Mesendoderm (in vitro differentiated cells): ENCODE measurements at regions not wholly inside any gene's neighbourhood (a gene's known extent, or its start where the extent isn't known, plus 50 kb on each side); places are given as distances from the start of the nearest gene placed in this dataset.

ENCODE experiments used
- DNase-seq: peaks from one replicate; pipeline ENCODE4 v3.0.0; 2013
- H2AK5ac ChIP-seq: 2 replicates; pipeline ENCODE4 v1.6.1; 2013; ENCODE audit warnings: low read length, inconsistent platforms
- H2BK120ac ChIP-seq: 2 replicates; pipeline ENCODE4 v1.6.1; 2013; ENCODE audit warnings: low read depth, mild to moderate bottlenecking, low read length, moderate library complexity, mixed read lengths
- H2BK15ac ChIP-seq: replicated peaks from 2 replicates; pipeline ENCODE4 v1.6.1; 2013; ENCODE audit warnings: low read depth, mild to moderate bottlenecking, moderate library complexity
- H2BK5ac ChIP-seq: 2 replicates; pipeline ENCODE4 v1.6.1; 2013; ENCODE audit warnings: low read length, inconsistent platforms
- H3K18ac ChIP-seq: 2 replicates; pipeline ENCODE4 v1.6.1; 2013; ENCODE audit warnings: mild to moderate bottlenecking, low read length, mixed read lengths
- H3K23ac ChIP-seq: one replicate; pipeline ENCODE4 v1.6.1; 2013; ENCODE audit warnings: low read length
- H3K27ac ChIP-seq: 2 replicates; pipeline ENCODE4 v1.5.1; 2013; ENCODE audit warnings: low read depth, mild to moderate bottlenecking, inconsistent platforms, low read length, moderate library complexity
- H3K27me3 ChIP-seq: 2 replicates; pipeline ENCODE4 v1.6.1; 2013; ENCODE audit warnings: low read length, control low read depth, mild to moderate bottlenecking, inconsistent platforms; ENCODE audit not compliant: insufficient read depth, poor library complexity
- H3K36me3 ChIP-seq: 2 replicates; pipeline ENCODE4 v1.6.1; 2013; ENCODE audit warnings: low read length, inconsistent platforms; ENCODE audit not compliant: control insufficient read depth, insufficient read depth
- H3K4ac ChIP-seq: one replicate; pipeline ENCODE4 v1.6.1; 2013; ENCODE audit warnings: low read depth, mild to moderate bottlenecking, low read length, moderate library complexity
- H3K4me1 ChIP-seq: 2 replicates; pipeline ENCODE4 v1.6.1; 2013; ENCODE audit warnings: low read depth, low read length, inconsistent platforms; ENCODE audit not compliant: control insufficient read depth
- H3K4me2 ChIP-seq: 2 replicates; pipeline ENCODE4 v1.6.1; 2013; ENCODE audit warnings: low read length
- H3K4me3 ChIP-seq: 2 replicates; pipeline ENCODE4 v1.5.1; 2013; ENCODE audit warnings: mild to moderate bottlenecking, low read length
- H3K56ac ChIP-seq: one replicate; pipeline ENCODE4 v1.6.1; 2013; ENCODE audit warnings: low read length
- H3K79me1 ChIP-seq: 2 replicates; pipeline ENCODE4 v1.6.1; 2013; ENCODE audit warnings: low read length, inconsistent platforms
- H3K79me2 ChIP-seq: 2 replicates; pipeline ENCODE4 v1.6.1; 2013; ENCODE audit warnings: mild to moderate bottlenecking, low read length; ENCODE audit not compliant: control insufficient read depth, insufficient read depth
- H3K9ac ChIP-seq: 2 replicates; pipeline ENCODE4 v1.6.1; 2013; ENCODE audit warnings: low read length, inconsistent platforms
- H4K5ac ChIP-seq: one replicate; pipeline ENCODE4 v1.6.1; 2013; ENCODE audit warnings: low read length
- H4K8ac ChIP-seq: one replicate; pipeline ENCODE4 v1.6.1; 2013; ENCODE audit warnings: low read depth, mild to moderate bottlenecking, control low read depth, low read length, moderate library complexity
- WGBS: extraction: QIAGEN DNeasy Blood & Tissue Kit; methylation state at CpG from one replicate; pipeline ENCODE4 v1.1.7; 2013; ENCODE audit warnings: low lambda C conversion rate, missing lambda C conversion rate; ENCODE audit not compliant: insufficient coverage; ENCODE audit errors: extremely low coverage; 5-methylcytosine and 5-hydroxymethylcytosine counted together

DNA sequence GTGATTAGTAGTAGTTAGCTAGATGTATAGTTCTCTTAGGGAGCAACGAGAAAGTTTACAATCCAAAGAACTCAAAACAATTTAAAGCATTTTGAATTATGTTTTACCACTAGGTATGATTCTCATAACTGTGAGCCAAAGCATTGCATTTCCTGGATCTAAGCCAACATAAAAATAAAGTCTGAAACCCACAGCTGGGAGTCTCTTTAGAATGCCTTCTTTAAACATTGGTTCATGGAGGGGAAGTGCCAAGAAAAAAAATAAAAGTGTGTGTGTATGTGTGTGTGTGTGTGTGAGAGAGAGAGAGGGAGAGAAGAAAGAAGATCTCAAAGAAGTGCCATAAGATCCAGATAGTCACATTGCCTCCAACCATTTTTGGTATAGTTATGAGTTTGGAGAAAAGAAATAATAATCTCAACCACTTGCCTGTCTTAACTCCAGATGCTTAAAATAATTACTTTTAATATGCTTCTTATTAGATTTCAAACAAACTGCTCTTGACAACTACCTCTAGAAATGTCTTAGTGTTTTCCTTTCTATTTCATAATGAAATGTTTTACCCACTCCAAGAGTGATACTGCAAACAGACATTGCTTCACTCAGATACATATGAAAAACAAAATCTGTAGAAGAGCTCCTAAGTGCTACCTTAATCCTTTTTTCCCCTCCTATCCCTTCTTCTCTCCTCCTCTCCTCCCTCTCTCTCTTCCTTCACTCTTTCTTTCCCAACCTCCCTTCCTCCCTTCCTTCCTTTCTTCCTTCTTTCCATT is 554.1 kb downstream of the KCTD12 start:
- Histone ChIP-seq H4K8ac (no peak overlapping the region), H3K4me1 (no peaks in the 10 kb centered on the region), H2BK120ac (no peak overlapping the region), H3K9ac (no peak overlapping the region), H3K36me3 (no peaks in the 10 kb centered on the region), H3K23ac (no peak overlapping the region), H3K27me3 (no peaks in the 10 kb centered on the region), H3K79me1 (no peaks in the 10 kb centered on the region), H4K5ac (no peak overlapping the region), H2BK15ac (no peak overlapping the region), H3K4ac (no peak overlapping the region), H3K4me3 (no peak overlapping the region), H3K4me2 (no peak overlapping the region), H2AK5ac (no peak overlapping the region), H2BK5ac (no peak overlapping the region), H3K79me2 (no peaks in the 10 kb centered on the region), H3K27ac (no peak overlapping the region), H3K18ac (no peak overlapping the region), H3K56ac (no peak overlapping the region)
- no peak for DNase-seq
- WGBS, result no CpG with 5 or more reads among the region's 1 CpG

GRCh38 chr13:76330761-76331160 is 555.4 kb downstream of the KCTD12 start:
- no CpG with 5 or more reads among the region's 2 CpGs for WGBS
- Histone ChIP-seq H3K9ac (no peak overlapping the region), H3K4ac (no peak overlapping the region), H3K56ac (no peak overlapping the region), H3K36me3 (no peaks in the 10 kb centered on the region), H3K4me3 (no peak overlapping the region), H4K8ac (no peak overlapping the region), H3K27me3 (no peaks in the 10 kb centered on the region), H3K4me1 (no peaks in the 10 kb centered on the region), H3K23ac (no peak overlapping the region), H4K5ac (no peak overlapping the region), H3K4me2 (no peak overlapping the region), H2AK5ac (no peak overlapping the region), H3K18ac (no peak overlapping the region), H3K79me1 (no peaks in the 10 kb centered on the region), H3K79me2 (no peaks in the 10 kb centered on the region), H3K27ac (no peak overlapping the region), H2BK120ac (no peak overlapping the region), H2BK15ac (no peak overlapping the region), H2BK5ac (no peak overlapping the region)
- DNase-seq, result no peak

DNA sequence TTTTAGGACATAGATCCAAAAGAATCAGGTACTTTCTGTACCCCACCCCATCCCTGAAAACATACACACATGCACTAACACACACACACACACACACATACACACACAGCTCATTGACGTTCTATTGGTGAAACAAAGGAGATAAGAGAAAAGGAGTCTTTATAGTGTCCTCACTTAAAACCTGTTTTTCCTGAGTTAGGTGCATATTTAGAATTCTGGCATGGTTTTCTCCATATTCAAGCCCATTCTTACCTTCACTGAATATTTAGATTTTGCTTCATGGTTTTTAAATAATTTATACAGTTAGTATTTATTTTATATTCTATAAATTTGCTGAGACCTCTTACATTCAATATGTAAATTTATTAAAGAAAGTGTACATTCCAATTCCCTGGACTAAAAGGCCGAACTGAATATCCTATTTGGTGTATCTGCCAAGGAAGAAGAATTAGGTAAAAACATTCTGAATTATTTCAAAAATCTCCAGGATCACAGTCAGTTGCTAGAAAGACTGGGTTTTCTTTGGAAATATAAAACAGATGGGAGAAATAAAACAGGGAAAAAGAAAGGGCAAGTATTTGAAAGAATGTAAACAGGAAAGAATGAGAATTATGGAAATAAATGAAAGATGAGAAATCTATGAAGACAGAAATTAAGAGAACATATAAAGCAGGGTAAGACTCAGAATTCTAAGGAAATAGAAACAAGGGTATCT is 556.2 kb downstream of the KCTD12 start:
- H3K4me2 ChIP-seq, result no peak overlapping the region
- H4K5ac ChIP-seq, result no peak overlapping the region
- H3K36me3 ChIP-seq, result no peaks in the 10 kb centered on the region
- H4K8ac ChIP-seq, result no peak overlapping the region
- no peak overlapping the region for H3K23ac ChIP-seq
- H3K4me1 ChIP-seq, result no peaks in the 10 kb centered on the region
- H3K56ac ChIP-seq, result no peak overlapping the region
- no peak overlapping the region for H2BK5ac ChIP-seq
- H3K4ac ChIP-seq, result no peak overlapping the region
- H3K4me3 ChIP-seq, result no peak overlapping the region
- no peaks in the 10 kb centered on the region for H3K79me2 ChIP-seq
- no peak overlapping the region for H2AK5ac ChIP-seq
- WGBS, result no CpG with 5 or more reads among the region's 2 CpGs
- no peaks in the 10 kb centered on the region for H3K79me1 ChIP-seq
- H3K18ac ChIP-seq, result no peak overlapping the region
- H2BK120ac ChIP-seq, result no peak overlapping the region
- no peak for DNase-seq
- no peak overlapping the region for H3K27ac ChIP-seq
- H2BK15ac ChIP-seq, result no peak overlapping the region
- H3K9ac ChIP-seq, result no peak overlapping the region
- H3K27me3 ChIP-seq, result no peaks in the 10 kb centered on the region

GRCh38 chr13:76329004-76329403 is 557.2 kb downstream of the KCTD12 start:
- no peak overlapping the region for H4K8ac ChIP-seq
- no peak overlapping the region for H2BK15ac ChIP-seq
- no peak overlapping the region for H3K23ac ChIP-seq
- no peak overlapping the region for H3K4me2 ChIP-seq
- H4K5ac ChIP-seq, result no peak overlapping the region
- H3K18ac ChIP-seq, result no peak overlapping the region
- no peak overlapping the region for H3K56ac ChIP-seq
- H3K4ac ChIP-seq, result no peak overlapping the region
- H3K9ac ChIP-seq, result no peak overlapping the region
- no peaks in the 10 kb centered on the region for H3K79me2 ChIP-seq
- H3K36me3 ChIP-seq, result no peaks in the 10 kb centered on the region
- no peak overlapping the region for H2BK5ac ChIP-seq
- H2BK120ac ChIP-seq, result no peak overlapping the region
- no CpG with 5 or more reads among the region's 3 CpGs for WGBS
- no peaks in the 10 kb centered on the region for H3K27me3 ChIP-seq
- H3K79me1 ChIP-seq, result no peaks in the 10 kb centered on the region
- no peak overlapping the region for H3K27ac ChIP-seq
- H2AK5ac ChIP-seq, result no peak overlapping the region
- no peaks in the 10 kb centered on the region for H3K4me1 ChIP-seq
- DNase-seq, result no peak
- no peak overlapping the region for H3K4me3 ChIP-seq

- no peak overlapping the region for H3K27ac ChIP-seq
- H2AK5ac ChIP-seq, result no peak overlapping the region
- H3K18ac ChIP-seq, result no peak overlapping the region
- no peak overlapping the region for H4K5ac ChIP-seq
- no peak overlapping the region for H3K23ac ChIP-seq
- H2BK5ac ChIP-seq, result no peak overlapping the region
- H3K4me3 ChIP-seq, result no peak overlapping the region
- no peaks in the 10 kb centered on the region for H3K79me1 ChIP-seq
- no peak overlapping the region for H3K56ac ChIP-seq
- H2BK15ac ChIP-seq, result no peak overlapping the region
- no peak overlapping the region for H3K4me2 ChIP-seq
- no peak overlapping the region for H2BK120ac ChIP-seq
- no peaks in the 10 kb centered on the region for H3K4me1 ChIP-seq
- H3K36me3 ChIP-seq, result no peaks in the 10 kb centered on the region
- H3K27me3 ChIP-seq, result no peaks in the 10 kb centered on the region
- DNase-seq, result no peak
- H3K79me2 ChIP-seq, result no peaks in the 10 kb centered on the region
- no peak overlapping the region for H3K9ac ChIP-seq
- WGBS, result no CpG with 5 or more reads among the region's 1 CpG
- no peak overlapping the region for H4K8ac ChIP-seq
- no peak overlapping the region for H3K4ac ChIP-seq
Measured at GRCh38 chr13:76326343-76326742, 559.9 kb downstream of the KCTD12 start.
